Panc1 (cell line): ENCODE measurements at regions not wholly inside any gene's neighbourhood (a gene's known extent, or its start where the extent isn't known, plus 50 kb on each side); places are given as distances from the start of the nearest gene placed in this dataset.

Experiments used
- POLR2AphosphoS5 ChIP-seq: IDR thresholded peaks from 2 replicates; pipeline ENCODE4 v1.6.1; 2012; ENCODE audit warnings: mild to moderate bottlenecking, low read depth, low read length, moderate library complexity
- TCF7L2 ChIP-seq: IDR thresholded peaks from 2 replicates; pipeline ENCODE4 v1.6.1; 2011; ENCODE audit warnings: mild to moderate bottlenecking, low read depth, low read length, inconsistent platforms
- TF ChIP-seq, protein P1 (sequence below): fragments of 450-650 bp; IDR thresholded peaks from 2 replicates; pipeline ENCODE4 v1.5.1; 2017; ENCODE audit warnings: mild to moderate bottlenecking
- TF ChIP-seq, protein P2 (sequence below), 2 experiments: IDR thresholded peaks; 2 replicates each; pipeline ENCODE4 v1.6.1; 2011 to 2012; ENCODE audit warnings: low read depth in 2 of 2, control low read depth in 1 of 2, low read length in 1 of 2, mild to moderate bottlenecking in 1 of 2, moderate library complexity in 1 of 2; ENCODE audit not compliant: insufficient read depth in 1 of 2

GRCh38 chrX:25156832-25157231 lies 141.1 kb upstream of the ARX start:
- TF ChIP-seq, protein P1, sequence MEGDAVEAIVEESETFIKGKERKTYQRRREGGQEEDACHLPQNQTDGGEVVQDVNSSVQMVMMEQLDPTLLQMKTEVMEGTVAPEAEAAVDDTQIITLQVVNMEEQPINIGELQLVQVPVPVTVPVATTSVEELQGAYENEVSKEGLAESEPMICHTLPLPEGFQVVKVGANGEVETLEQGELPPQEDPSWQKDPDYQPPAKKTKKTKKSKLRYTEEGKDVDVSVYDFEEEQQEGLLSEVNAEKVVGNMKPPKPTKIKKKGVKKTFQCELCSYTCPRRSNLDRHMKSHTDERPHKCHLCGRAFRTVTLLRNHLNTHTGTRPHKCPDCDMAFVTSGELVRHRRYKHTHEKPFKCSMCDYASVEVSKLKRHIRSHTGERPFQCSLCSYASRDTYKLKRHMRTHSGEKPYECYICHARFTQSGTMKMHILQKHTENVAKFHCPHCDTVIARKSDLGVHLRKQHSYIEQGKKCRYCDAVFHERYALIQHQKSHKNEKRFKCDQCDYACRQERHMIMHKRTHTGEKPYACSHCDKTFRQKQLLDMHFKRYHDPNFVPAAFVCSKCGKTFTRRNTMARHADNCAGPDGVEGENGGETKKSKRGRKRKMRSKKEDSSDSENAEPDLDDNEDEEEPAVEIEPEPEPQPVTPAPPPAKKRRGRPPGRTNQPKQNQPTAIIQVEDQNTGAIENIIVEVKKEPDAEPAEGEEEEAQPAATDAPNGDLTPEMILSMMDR: no peak
- TF ChIP-seq, protein P2, sequence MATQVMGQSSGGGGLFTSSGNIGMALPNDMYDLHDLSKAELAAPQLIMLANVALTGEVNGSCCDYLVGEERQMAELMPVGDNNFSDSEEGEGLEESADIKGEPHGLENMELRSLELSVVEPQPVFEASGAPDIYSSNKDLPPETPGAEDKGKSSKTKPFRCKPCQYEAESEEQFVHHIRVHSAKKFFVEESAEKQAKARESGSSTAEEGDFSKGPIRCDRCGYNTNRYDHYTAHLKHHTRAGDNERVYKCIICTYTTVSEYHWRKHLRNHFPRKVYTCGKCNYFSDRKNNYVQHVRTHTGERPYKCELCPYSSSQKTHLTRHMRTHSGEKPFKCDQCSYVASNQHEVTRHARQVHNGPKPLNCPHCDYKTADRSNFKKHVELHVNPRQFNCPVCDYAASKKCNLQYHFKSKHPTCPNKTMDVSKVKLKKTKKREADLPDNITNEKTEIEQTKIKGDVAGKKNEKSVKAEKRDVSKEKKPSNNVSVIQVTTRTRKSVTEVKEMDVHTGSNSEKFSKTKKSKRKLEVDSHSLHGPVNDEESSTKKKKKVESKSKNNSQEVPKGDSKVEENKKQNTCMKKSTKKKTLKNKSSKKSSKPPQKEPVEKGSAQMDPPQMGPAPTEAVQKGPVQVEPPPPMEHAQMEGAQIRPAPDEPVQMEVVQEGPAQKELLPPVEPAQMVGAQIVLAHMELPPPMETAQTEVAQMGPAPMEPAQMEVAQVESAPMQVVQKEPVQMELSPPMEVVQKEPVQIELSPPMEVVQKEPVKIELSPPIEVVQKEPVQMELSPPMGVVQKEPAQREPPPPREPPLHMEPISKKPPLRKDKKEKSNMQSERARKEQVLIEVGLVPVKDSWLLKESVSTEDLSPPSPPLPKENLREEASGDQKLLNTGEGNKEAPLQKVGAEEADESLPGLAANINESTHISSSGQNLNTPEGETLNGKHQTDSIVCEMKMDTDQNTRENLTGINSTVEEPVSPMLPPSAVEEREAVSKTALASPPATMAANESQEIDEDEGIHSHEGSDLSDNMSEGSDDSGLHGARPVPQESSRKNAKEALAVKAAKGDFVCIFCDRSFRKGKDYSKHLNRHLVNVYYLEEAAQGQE (IDR thresholded peaks at IDR 0.05; ENCODE audit: insufficient read depth in 1 of 2, low read depth in 2 of 2, low read length in 1 of 2): no peak
- TF ChIP-seq POLR2AphosphoS5: no peak
- TF ChIP-seq TCF7L2: no peak
